ENCODE measurements at regions not wholly inside any gene's neighbourhood (a gene's known extent, or its start where the extent isn't known, plus 50 kb on each side); places are given as distances from the start of the nearest gene placed in this dataset.

- no peak overlapping the region for H3K4me3 ChIP-seq
- no peak overlapping the region for H3K9ac ChIP-seq (ENCODE audit: low read depth in 2 of 2, low read length in 2 of 2)
- peak overlapping the region; percentile 86 for H3K27ac ChIP-seq
- TF ChIP-seq CTCF (IDR thresholded peaks at IDR 0.05), result no peak
- no peak for DNase-seq
- no peaks in the 10 kb centered on the region for H3K9me3 ChIP-seq
- H3K4me1 ChIP-seq, result peaks cover 18% of the 10 kb centered on the region
- no peaks in the 10 kb centered on the region for H3K36me3 ChIP-seq
- H3K27me3 ChIP-seq, result no peaks in the 10 kb centered on the region
- intact Hi-C loops (cut with DNase I), result no loop called here
Measured at GRCh38 chr1:230573658-230574057, 68.6 kb upstream of the COG2 start.

- intact Hi-C loops (cut with DNase I), result no loop called here
- H3K9me3 ChIP-seq, result no peaks in the 10 kb centered on the region
- peak overlapping the region; percentile 86 for H3K27ac ChIP-seq
- H3K9ac ChIP-seq (ENCODE audit: low read depth in 2 of 2, low read length in 2 of 2), result peak overlapping the region in 1 of 2 donors; percentile 70
- DNase-seq, result peak; percentile 77
- H3K27me3 ChIP-seq, result no peaks in the 10 kb centered on the region
- H3K4me3 ChIP-seq, result no peak overlapping the region
- TF ChIP-seq CTCF (IDR thresholded peaks at IDR 0.05), result no peak
- peaks cover 22% of the 10 kb centered on the region for H3K4me1 ChIP-seq
- no peaks in the 10 kb centered on the region for H3K36me3 ChIP-seq
Measured at GRCh38 chr1:230572121-230573105, 69.9 kb upstream of the COG2 start.

- Histone ChIP-seq H3K4me3 (no peak overlapping the region), H3K36me3 (no peaks in the 10 kb centered on the region), H3K27ac (peak overlapping the region; percentile 86), H3K4me1 (peaks cover 21% of the 10 kb centered on the region), H3K27me3 (no peaks in the 10 kb centered on the region), H3K9me3 (no peaks in the 10 kb centered on the region), H3K9ac (ENCODE audit: low read depth in 2 of 2, low read length in 2 of 2) (no peak overlapping the region)
- intact Hi-C loops (cut with DNase I), result no loop called here
- DNase-seq, result peak; percentile 73
- TF ChIP-seq CTCF (IDR thresholded peaks at IDR 0.05), result no peak
Measured at GRCh38 chr1:230570724-230571360, 71.4 kb upstream of the COG2 start.

- no peak for TF ChIP-seq CTCF (IDR thresholded peaks at IDR 0.05)
- Histone ChIP-seq H3K27ac (no peak overlapping the region), H3K4me3 (no peak overlapping the region), H3K9me3 (no peaks in the 10 kb centered on the region), H3K9ac (ENCODE audit: low read depth in 2 of 2, low read length in 2 of 2) (no peak overlapping the region), H3K4me1 (peaks cover 16% of the 10 kb centered on the region), H3K36me3 (no peaks in the 10 kb centered on the region), H3K27me3 (no peaks in the 10 kb centered on the region)
- DNase-seq, result no peak
- intact Hi-C loops (cut with DNase I), result no loop called here
Measured at GRCh38 chr1:230569201-230569600, 73.1 kb upstream of the COG2 start.

GRCh38 chr1:230568676-230569075, 73.6 kb upstream of the COG2 start:
- Histone ChIP-seq H3K27me3 (no peaks in the 10 kb centered on the region), H3K27ac (peak overlapping the region; percentile 44), H3K9ac (ENCODE audit: low read depth in 2 of 2, low read length in 2 of 2) (no peak overlapping the region), H3K4me3 (no peak overlapping the region), H3K36me3 (no peaks in the 10 kb centered on the region), H3K4me1 (peaks cover 16% of the 10 kb centered on the region), H3K9me3 (no peaks in the 10 kb centered on the region)
- no peak for DNase-seq
- TF ChIP-seq CTCF (IDR thresholded peaks at IDR 0.05), result no peak
- intact Hi-C loops (cut with DNase I), result no loop called here
